Fibroblast of pulmonary artery (primary cell): ENCODE measurements at regions not wholly inside any gene's neighbourhood (a gene's known extent, or its start where the extent isn't known, plus 50 kb on each side); places are given as distances from the start of the nearest gene placed in this dataset.

ENCODE experiments used
- DNase-seq: peaks from one replicate; pipeline ENCODE4 v3.0.0-alpha.2; 2010; ENCODE audit warnings: low read depth
- H3K4me3 ChIP-seq: replicated peaks from 2 replicates; pipeline ENCODE4 v1.5.1; 2011; ENCODE audit warnings: low read depth, mild to moderate bottlenecking, control low read depth, low read length, moderate library complexity
- CTCF ChIP-seq: IDR thresholded peaks from 2 replicates; pipeline ENCODE4 v1.5.1; 2011; ENCODE audit warnings: mild to moderate bottlenecking, control low read depth, low read length, inconsistent platforms; ENCODE audit errors: missing control alignments

- no peak for DNase-seq
- no peak overlapping the region for H3K4me3 ChIP-seq
- TF ChIP-seq CTCF = no peak
These were observed 70.7 kb upstream of the GALNT9 start for GRCh38 chr12:132400011-132400641.

- no peak for DNase-seq
- H3K4me3 ChIP-seq = no peak overlapping the region
- TF ChIP-seq CTCF = no peak
These were observed 70.0 kb upstream of the GALNT9 start for GRCh38 chr12:132399092-132400010.

- no peak for TF ChIP-seq CTCF
- H3K4me3 ChIP-seq = no peak overlapping the region
- DNase-seq = no peak
These were observed 69.1 kb upstream of the GALNT9 start for GRCh38 chr12:132398386-132398991.

- H3K4me3 ChIP-seq = no peak overlapping the region
- no peak for TF ChIP-seq CTCF
- DNase-seq = no peak
These were observed 68.6 kb upstream of the GALNT9 start for GRCh38 chr12:132397934-132398385.

GRCh38 chr12:132397152-132397933 lies 68.0 kb upstream of the GALNT9 start:
- DNase-seq = no peak
- H3K4me3 ChIP-seq = no peak overlapping the region
- no peak for TF ChIP-seq CTCF

GRCh38 chr12:132396657-132397056 lies 67.3 kb upstream of the GALNT9 start:
- no peak for DNase-seq
- H3K4me3 ChIP-seq = no peak overlapping the region
- TF ChIP-seq CTCF = no peak
